ENCODE measurements at regions not wholly inside any gene's neighbourhood (a gene's known extent, or its start where the extent isn't known, plus 50 kb on each side); places are given as distances from the start of the nearest gene placed in this dataset.

DNA sequence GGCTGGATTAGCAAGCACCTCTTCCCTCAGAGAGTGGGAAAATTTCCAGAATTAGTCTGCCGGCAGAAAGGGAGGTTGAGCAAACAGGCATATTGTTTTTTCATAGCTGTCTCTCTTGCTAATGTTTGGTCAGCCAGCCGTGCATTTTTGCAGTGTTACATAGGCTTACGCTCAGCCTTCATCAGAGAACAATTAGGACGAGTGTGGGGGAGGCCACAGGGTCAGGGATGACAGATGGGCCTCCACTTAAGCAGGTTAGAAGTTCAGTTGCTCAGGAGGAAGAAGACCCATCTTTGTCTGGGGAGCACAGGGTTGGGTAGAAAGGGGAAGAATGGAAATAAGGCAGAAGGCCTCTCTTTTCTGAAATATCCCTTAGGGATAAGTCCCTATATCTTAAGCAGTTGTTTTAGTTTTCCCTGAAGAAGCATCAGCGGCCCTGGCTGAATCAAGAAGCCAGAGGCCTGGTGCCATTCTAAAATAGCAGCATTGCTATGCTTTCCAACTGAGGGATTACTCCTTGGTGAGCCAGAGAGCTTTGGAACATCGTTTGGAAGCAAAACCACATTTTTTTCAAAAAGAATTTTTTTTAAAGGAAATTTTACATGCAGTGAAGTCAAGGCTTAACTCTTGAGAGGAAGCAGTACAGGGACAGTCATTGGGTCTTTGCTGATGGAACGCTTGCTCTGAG lies 118.8 kb downstream of the SMIM20 start:
- H2AFZ ChIP-seq = peak overlapping the region; percentile 18
- no peak for DNase-seq (ENCODE audit: low spot score)

DNA sequence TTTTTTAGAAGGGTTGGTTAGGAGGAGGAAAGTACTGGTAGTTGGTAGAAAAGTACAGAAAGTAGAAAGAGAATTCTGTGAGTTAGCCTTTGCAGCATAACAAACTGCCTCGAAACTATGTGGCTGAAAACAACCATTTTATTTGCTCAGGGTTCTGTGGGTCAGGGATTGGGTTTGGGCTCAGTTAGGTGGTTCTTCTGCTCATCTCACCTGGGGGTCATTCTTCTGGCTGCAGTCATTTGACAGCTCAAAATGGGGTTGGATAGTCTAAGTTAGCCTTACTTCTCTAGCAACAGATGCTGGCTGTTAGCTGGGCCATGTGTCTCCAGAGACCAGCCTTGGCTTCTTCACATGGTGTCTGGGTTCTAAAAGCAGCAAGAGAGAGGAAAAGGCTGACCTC lies 119.4 kb downstream of the SMIM20 start:
- H3K79me2 ChIP-seq = no peaks in the 10 kb centered on the region
- H3K4me3 ChIP-seq = no peak overlapping the region
- no peak overlapping the region for H2AFZ ChIP-seq
- no peaks in the 10 kb centered on the region for H3K36me3 ChIP-seq (replicated peaks; ENCODE audit: insufficient read depth, low read depth)
- no peak for DNase-seq (ENCODE audit: low spot score)
- no peaks in the 10 kb centered on the region for H3K9me2 ChIP-seq (replicated peaks; ENCODE audit: insufficient read depth)
- H4K20me1 ChIP-seq (ENCODE audit: insufficient read depth, poor library complexity, severe bottlenecking) = no peaks in the 10 kb centered on the region
- no peaks in the 10 kb centered on the region for H3K27me3 ChIP-seq
- TF ChIP-seq, protein P1, sequence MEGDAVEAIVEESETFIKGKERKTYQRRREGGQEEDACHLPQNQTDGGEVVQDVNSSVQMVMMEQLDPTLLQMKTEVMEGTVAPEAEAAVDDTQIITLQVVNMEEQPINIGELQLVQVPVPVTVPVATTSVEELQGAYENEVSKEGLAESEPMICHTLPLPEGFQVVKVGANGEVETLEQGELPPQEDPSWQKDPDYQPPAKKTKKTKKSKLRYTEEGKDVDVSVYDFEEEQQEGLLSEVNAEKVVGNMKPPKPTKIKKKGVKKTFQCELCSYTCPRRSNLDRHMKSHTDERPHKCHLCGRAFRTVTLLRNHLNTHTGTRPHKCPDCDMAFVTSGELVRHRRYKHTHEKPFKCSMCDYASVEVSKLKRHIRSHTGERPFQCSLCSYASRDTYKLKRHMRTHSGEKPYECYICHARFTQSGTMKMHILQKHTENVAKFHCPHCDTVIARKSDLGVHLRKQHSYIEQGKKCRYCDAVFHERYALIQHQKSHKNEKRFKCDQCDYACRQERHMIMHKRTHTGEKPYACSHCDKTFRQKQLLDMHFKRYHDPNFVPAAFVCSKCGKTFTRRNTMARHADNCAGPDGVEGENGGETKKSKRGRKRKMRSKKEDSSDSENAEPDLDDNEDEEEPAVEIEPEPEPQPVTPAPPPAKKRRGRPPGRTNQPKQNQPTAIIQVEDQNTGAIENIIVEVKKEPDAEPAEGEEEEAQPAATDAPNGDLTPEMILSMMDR (IDR thresholded peaks at IDR 0.05; ENCODE audit: poor library complexity) = no peak
- TF ChIP-seq EZH2 (IDR thresholded peaks at IDR 0.05; ENCODE audit: borderline replicate concordance) (no peak), EZH2phosphoT487 (IDR thresholded peaks at IDR 0.05; ENCODE audit: low read depth, severe bottlenecking, unreplicated experiment) (no peak)
- H3K9me3 ChIP-seq (ENCODE audit: low read depth) = no peaks in the 10 kb centered on the region
- H3K27ac ChIP-seq = peak overlapping the region; percentile 79
- peaks cover 24% of the 10 kb centered on the region for H3K4me1 ChIP-seq (ENCODE audit: insufficient read depth)
- 100% methylated on average over 1 of the region's 1 CpG for WGBS (ENCODE audit: low lambda C conversion rate, missing lambda C conversion rate)
- H3K4me2 ChIP-seq = no peak overlapping the region

More for the DNA sequence above, 118.8 kb downstream of the SMIM20 start:
- Histone ChIP-seq H3K79me2 (no peaks in the 10 kb centered on the region), H3K36me3 (replicated peaks; ENCODE audit: insufficient read depth, low read depth) (no peaks in the 10 kb centered on the region), H3K4me3 (no peak overlapping the region), H3K4me2 (peak overlapping the region; percentile 38), H3K4me1 (ENCODE audit: insufficient read depth) (peaks cover 24% of the 10 kb centered on the region), H4K20me1 (ENCODE audit: insufficient read depth, poor library complexity, severe bottlenecking) (no peaks in the 10 kb centered on the region), H3K9me3 (ENCODE audit: low read depth) (no peaks in the 10 kb centered on the region), H3K27ac (peak overlapping the region; percentile 79), H3K27me3 (no peaks in the 10 kb centered on the region), H3K9me2 (replicated peaks; ENCODE audit: insufficient read depth) (no peaks in the 10 kb centered on the region)
- 72% methylated on average over 7 of the region's 7 CpGs for WGBS (ENCODE audit: low lambda C conversion rate, missing lambda C conversion rate)
- no peak for TF ChIP-seq EZH2 (IDR thresholded peaks at IDR 0.05; ENCODE audit: borderline replicate concordance)
- no peak for TF ChIP-seq EZH2phosphoT487 (IDR thresholded peaks at IDR 0.05; ENCODE audit: low read depth, severe bottlenecking, unreplicated experiment)
- TF ChIP-seq, protein P1 (IDR thresholded peaks at IDR 0.05; ENCODE audit: poor library complexity) = no peak

DNA sequence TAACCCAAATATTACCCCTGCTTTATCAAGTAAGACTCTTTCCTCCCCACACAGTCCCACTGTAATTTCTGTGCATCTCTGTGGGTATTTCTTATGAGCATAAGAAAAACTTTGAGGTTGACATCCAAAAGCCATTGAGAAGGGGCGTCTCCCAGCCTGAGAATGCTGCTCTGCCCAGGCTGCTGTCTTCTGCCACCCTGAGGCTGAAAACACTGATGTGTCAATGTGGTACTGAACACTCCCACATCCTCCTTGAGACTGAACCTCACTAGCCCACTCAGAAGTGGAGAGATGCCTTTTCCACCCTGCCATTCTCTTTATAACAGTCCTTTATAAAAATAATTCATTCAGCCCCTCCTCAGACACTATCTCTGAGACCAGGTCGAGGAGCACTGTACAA lies 120.8 kb downstream of the SMIM20 start:
- Histone ChIP-seq H2AFZ (no peak overlapping the region), H3K9me2 (replicated peaks; ENCODE audit: insufficient read depth) (no peaks in the 10 kb centered on the region), H3K4me1 (ENCODE audit: insufficient read depth) (peaks cover 24% of the 10 kb centered on the region), H3K36me3 (replicated peaks; ENCODE audit: insufficient read depth, low read depth) (no peaks in the 10 kb centered on the region), H3K27me3 (no peaks in the 10 kb centered on the region), H3K79me2 (no peaks in the 10 kb centered on the region), H4K20me1 (ENCODE audit: insufficient read depth, poor library complexity, severe bottlenecking) (no peaks in the 10 kb centered on the region), H3K4me2 (no peak overlapping the region), H3K9me3 (ENCODE audit: low read depth) (no peaks in the 10 kb centered on the region), H3K4me3 (no peak overlapping the region), H3K27ac (no peak overlapping the region)
- DNase-seq (ENCODE audit: low spot score) = no peak
- WGBS (ENCODE audit: low lambda C conversion rate, missing lambda C conversion rate) = 81% methylated on average over 2 of the region's 2 CpGs
- TF ChIP-seq, protein P1 (IDR thresholded peaks at IDR 0.05; ENCODE audit: poor library complexity) = no peak
- TF ChIP-seq EZH2phosphoT487 (IDR thresholded peaks at IDR 0.05; ENCODE audit: low read depth, severe bottlenecking, unreplicated experiment) (no peak), EZH2 (IDR thresholded peaks at IDR 0.05; ENCODE audit: borderline replicate concordance) (no peak)

All from hepatocyte (in vitro differentiated cells).